HL-60 (cell line): ENCODE measurements at regions not wholly inside any gene's neighbourhood (a gene's known extent, or its start where the extent isn't known, plus 50 kb on each side); places are given as distances from the start of the nearest gene placed in this dataset.

Source experiments
- DNase-seq, 2 experiments: peaks; one replicate each; pipeline ENCODE4 v3.0.0-alpha.2; 2010 to 2020; ENCODE audit warnings: low read depth in 1 of 2, low spot score in 1 of 2
- H3K27ac ChIP-seq: fragments of 250-450 bp; sonication (Bioruptor Pico); replicated peaks from 2 replicates; pipeline ENCODE4 v1.5.1; 2020; ENCODE audit warnings: mild to moderate bottlenecking, moderate library complexity
- H3K27me3 ChIP-seq: fragments of 250-450 bp; sonication (Bioruptor Pico); 2 replicates; pipeline ENCODE4 v1.5.1; 2021; ENCODE audit warnings: mild to moderate bottlenecking, moderate library complexity; ENCODE audit not compliant: insufficient read depth, poor library complexity, severe bottlenecking
- H3K4me3 ChIP-seq: replicated peaks from 2 replicates; pipeline ENCODE4 v1.5.1; 2011; ENCODE audit warnings: mild to moderate bottlenecking, control low read depth, low read length; ENCODE audit not compliant: insufficient read depth
- GABPA ChIP-seq: IDR thresholded peaks from 2 replicates; pipeline ENCODE4 v1.6.1; 2012; ENCODE audit warnings: low read depth
- POLR2AphosphoS5 ChIP-seq: IDR thresholded peaks from 2 replicates; pipeline ENCODE4 v1.6.1; 2012; ENCODE audit warnings: low read depth
- SPI1 ChIP-seq: IDR thresholded peaks from 2 replicates; pipeline ENCODE4 v1.6.1; 2012; ENCODE audit warnings: low read depth, mild to moderate bottlenecking, borderline replicate concordance
- TF ChIP-seq, protein P1 (sequence below): IDR thresholded peaks from 2 replicates; pipeline ENCODE4 v1.6.1; 2012; ENCODE audit warnings: low read depth; ENCODE audit not compliant: insufficient replicate concordance
- TF ChIP-seq, protein P2 (sequence below): IDR thresholded peaks from one replicate; pipeline ENCODE4 v1.5.1; 2011; ENCODE audit warnings: low read length, control low read depth, inconsistent platforms; ENCODE audit not compliant: insufficient read depth

DNA sequence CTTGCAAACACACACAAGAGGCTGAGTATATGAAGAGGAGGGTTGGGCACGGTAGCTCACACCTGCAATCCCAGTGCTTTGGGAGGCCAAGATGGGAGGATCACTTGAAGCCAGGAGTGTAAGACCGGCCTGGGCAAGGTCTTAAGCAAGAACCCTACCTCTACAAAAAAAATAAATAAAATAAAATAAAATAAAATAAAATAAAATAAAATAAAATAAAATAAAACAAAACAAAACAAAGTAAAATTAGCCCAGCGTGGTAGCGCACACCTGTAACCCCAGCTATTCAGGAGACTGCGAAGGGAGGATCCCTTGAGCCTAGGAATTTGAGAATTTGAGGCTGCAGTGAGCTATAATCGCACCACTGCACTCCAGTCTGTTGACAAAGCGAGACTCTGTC is 337.9 kb downstream of the SHANK2 start:
- no peak overlapping the region for H3K4me3 ChIP-seq
- DNase-seq, result no peak
- H3K27ac ChIP-seq, result no peak overlapping the region
- TF ChIP-seq, protein P1, sequence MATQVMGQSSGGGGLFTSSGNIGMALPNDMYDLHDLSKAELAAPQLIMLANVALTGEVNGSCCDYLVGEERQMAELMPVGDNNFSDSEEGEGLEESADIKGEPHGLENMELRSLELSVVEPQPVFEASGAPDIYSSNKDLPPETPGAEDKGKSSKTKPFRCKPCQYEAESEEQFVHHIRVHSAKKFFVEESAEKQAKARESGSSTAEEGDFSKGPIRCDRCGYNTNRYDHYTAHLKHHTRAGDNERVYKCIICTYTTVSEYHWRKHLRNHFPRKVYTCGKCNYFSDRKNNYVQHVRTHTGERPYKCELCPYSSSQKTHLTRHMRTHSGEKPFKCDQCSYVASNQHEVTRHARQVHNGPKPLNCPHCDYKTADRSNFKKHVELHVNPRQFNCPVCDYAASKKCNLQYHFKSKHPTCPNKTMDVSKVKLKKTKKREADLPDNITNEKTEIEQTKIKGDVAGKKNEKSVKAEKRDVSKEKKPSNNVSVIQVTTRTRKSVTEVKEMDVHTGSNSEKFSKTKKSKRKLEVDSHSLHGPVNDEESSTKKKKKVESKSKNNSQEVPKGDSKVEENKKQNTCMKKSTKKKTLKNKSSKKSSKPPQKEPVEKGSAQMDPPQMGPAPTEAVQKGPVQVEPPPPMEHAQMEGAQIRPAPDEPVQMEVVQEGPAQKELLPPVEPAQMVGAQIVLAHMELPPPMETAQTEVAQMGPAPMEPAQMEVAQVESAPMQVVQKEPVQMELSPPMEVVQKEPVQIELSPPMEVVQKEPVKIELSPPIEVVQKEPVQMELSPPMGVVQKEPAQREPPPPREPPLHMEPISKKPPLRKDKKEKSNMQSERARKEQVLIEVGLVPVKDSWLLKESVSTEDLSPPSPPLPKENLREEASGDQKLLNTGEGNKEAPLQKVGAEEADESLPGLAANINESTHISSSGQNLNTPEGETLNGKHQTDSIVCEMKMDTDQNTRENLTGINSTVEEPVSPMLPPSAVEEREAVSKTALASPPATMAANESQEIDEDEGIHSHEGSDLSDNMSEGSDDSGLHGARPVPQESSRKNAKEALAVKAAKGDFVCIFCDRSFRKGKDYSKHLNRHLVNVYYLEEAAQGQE, result no peak
- TF ChIP-seq SPI1, result no peak
- no peak for TF ChIP-seq GABPA
- no peak for TF ChIP-seq POLR2AphosphoS5
- TF ChIP-seq, protein P2, sequence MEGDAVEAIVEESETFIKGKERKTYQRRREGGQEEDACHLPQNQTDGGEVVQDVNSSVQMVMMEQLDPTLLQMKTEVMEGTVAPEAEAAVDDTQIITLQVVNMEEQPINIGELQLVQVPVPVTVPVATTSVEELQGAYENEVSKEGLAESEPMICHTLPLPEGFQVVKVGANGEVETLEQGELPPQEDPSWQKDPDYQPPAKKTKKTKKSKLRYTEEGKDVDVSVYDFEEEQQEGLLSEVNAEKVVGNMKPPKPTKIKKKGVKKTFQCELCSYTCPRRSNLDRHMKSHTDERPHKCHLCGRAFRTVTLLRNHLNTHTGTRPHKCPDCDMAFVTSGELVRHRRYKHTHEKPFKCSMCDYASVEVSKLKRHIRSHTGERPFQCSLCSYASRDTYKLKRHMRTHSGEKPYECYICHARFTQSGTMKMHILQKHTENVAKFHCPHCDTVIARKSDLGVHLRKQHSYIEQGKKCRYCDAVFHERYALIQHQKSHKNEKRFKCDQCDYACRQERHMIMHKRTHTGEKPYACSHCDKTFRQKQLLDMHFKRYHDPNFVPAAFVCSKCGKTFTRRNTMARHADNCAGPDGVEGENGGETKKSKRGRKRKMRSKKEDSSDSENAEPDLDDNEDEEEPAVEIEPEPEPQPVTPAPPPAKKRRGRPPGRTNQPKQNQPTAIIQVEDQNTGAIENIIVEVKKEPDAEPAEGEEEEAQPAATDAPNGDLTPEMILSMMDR, result no peak
- H3K27me3 ChIP-seq, result no peaks in the 10 kb centered on the region

- Histone ChIP-seq H3K4me3 (no peak overlapping the region), H3K27me3 (no peaks in the 10 kb centered on the region), H3K27ac (no peak overlapping the region)
- no peak for TF ChIP-seq SPI1
- TF ChIP-seq, protein P1, result no peak
- TF ChIP-seq POLR2AphosphoS5, result no peak
- TF ChIP-seq, protein P2, result no peak
- DNase-seq, result no peak
These were observed 337.0 kb downstream of the SHANK2 start for GRCh38 chr11:70915158-70915985.

GRCh38 chr11:70916351-70916750 is 336.0 kb downstream of the SHANK2 start:
- Histone ChIP-seq H3K4me3 (no peak overlapping the region), H3K27ac (no peak overlapping the region), H3K27me3 (no peaks in the 10 kb centered on the region)
- no peak for DNase-seq
- TF ChIP-seq SPI1, result no peak
- TF ChIP-seq, protein P1, result no peak
- no peak for TF ChIP-seq POLR2AphosphoS5
- TF ChIP-seq, protein P2, result no peak
- TF ChIP-seq GABPA, result no peak
